H1 (cell line): ENCODE measurements at regions not wholly inside any gene's neighbourhood (a gene's known extent, or its start where the extent isn't known, plus 50 kb on each side); places are given as distances from the start of the nearest gene placed in this dataset.

Experiments
- YY1 ChIP-seq: IDR thresholded peaks from 2 replicates; pipeline ENCODE4 v1.6.1; 2011; ENCODE audit warnings: low read depth, mild to moderate bottlenecking, low read length
- TF ChIP-seq, protein P1 (sequence below): fragments of 300-600 bp; sonication (generic); IDR thresholded peaks from 2 replicates; pipeline ENCODE4 v1.7.1; 2012; ENCODE audit warnings: low read length, moderate library complexity, mild to moderate bottlenecking, inconsistent platforms; ENCODE audit not compliant: insufficient replicate concordance

DNA sequence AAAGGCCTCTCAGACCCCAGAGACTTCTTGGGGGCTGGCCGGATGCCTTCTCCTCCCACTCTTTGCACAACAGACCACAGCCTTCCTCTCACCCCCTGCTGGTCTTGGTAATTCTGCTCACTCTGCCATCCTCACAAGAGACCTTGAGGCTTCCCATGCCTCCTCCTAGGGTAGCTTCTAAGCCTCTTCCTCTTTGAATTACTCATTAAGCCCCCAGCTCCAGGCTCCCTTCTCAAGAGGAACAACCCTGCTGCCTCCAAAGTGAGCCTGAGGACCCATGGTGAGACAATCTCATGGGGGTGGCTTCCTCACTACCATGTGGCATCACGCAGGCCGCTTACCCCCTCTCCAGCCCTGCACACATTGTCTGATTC, 184.6 kb upstream of the SYT13 start (continued):
- TF ChIP-seq, protein P1, sequence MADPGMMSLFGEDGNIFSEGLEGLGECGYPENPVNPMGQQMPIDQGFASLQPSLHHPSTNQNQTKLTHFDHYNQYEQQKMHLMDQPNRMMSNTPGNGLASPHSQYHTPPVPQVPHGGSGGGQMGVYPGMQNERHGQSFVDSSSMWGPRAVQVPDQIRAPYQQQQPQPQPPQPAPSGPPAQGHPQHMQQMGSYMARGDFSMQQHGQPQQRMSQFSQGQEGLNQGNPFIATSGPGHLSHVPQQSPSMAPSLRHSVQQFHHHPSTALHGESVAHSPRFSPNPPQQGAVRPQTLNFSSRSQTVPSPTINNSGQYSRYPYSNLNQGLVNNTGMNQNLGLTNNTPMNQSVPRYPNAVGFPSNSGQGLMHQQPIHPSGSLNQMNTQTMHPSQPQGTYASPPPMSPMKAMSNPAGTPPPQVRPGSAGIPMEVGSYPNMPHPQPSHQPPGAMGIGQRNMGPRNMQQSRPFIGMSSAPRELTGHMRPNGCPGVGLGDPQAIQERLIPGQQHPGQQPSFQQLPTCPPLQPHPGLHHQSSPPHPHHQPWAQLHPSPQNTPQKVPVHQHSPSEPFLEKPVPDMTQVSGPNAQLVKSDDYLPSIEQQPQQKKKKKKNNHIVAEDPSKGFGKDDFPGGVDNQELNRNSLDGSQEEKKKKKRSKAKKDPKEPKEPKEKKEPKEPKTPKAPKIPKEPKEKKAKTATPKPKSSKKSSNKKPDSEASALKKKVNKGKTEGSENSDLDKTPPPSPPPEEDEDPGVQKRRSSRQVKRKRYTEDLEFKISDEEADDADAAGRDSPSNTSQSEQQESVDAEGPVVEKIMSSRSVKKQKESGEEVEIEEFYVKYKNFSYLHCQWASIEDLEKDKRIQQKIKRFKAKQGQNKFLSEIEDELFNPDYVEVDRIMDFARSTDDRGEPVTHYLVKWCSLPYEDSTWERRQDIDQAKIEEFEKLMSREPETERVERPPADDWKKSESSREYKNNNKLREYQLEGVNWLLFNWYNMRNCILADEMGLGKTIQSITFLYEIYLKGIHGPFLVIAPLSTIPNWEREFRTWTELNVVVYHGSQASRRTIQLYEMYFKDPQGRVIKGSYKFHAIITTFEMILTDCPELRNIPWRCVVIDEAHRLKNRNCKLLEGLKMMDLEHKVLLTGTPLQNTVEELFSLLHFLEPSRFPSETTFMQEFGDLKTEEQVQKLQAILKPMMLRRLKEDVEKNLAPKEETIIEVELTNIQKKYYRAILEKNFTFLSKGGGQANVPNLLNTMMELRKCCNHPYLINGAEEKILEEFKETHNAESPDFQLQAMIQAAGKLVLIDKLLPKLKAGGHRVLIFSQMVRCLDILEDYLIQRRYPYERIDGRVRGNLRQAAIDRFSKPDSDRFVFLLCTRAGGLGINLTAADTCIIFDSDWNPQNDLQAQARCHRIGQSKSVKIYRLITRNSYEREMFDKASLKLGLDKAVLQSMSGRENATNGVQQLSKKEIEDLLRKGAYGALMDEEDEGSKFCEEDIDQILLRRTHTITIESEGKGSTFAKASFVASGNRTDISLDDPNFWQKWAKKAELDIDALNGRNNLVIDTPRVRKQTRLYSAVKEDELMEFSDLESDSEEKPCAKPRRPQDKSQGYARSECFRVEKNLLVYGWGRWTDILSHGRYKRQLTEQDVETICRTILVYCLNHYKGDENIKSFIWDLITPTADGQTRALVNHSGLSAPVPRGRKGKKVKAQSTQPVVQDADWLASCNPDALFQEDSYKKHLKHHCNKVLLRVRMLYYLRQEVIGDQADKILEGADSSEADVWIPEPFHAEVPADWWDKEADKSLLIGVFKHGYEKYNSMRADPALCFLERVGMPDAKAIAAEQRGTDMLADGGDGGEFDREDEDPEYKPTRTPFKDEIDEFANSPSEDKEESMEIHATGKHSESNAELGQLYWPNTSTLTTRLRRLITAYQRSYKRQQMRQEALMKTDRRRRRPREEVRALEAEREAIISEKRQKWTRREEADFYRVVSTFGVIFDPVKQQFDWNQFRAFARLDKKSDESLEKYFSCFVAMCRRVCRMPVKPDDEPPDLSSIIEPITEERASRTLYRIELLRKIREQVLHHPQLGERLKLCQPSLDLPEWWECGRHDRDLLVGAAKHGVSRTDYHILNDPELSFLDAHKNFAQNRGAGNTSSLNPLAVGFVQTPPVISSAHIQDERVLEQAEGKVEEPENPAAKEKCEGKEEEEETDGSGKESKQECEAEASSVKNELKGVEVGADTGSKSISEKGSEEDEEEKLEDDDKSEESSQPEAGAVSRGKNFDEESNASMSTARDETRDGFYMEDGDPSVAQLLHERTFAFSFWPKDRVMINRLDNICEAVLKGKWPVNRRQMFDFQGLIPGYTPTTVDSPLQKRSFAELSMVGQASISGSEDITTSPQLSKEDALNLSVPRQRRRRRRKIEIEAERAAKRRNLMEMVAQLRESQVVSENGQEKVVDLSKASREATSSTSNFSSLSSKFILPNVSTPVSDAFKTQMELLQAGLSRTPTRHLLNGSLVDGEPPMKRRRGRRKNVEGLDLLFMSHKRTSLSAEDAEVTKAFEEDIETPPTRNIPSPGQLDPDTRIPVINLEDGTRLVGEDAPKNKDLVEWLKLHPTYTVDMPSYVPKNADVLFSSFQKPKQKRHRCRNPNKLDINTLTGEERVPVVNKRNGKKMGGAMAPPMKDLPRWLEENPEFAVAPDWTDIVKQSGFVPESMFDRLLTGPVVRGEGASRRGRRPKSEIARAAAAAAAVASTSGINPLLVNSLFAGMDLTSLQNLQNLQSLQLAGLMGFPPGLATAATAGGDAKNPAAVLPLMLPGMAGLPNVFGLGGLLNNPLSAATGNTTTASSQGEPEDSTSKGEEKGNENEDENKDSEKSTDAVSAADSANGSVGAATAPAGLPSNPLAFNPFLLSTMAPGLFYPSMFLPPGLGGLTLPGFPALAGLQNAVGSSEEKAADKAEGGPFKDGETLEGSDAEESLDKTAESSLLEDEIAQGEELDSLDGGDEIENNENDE = no peak
- no peak for TF ChIP-seq YY1
